HG02678 (cell line): ENCODE measurements at regions not wholly inside any gene's neighbourhood (a gene's known extent, or its start where the extent isn't known, plus 50 kb on each side); places are given as distances from the start of the nearest gene placed in this dataset.
"Not testable (repeated sequence)": the region's sequence is repeated elsewhere in the genome, so short reads cannot be mapped to it uniquely, and the experiment has no call there.

Experiments
- ATAC-seq: cut with Tn5 transposase; IDR thresholded peaks from one replicate; pipeline ENCODE4 v1.9.1; 2021; ENCODE audit warnings: mild to moderate bottlenecking, moderate library complexity; ENCODE audit not compliant: unreplicated experiment

DNA sequence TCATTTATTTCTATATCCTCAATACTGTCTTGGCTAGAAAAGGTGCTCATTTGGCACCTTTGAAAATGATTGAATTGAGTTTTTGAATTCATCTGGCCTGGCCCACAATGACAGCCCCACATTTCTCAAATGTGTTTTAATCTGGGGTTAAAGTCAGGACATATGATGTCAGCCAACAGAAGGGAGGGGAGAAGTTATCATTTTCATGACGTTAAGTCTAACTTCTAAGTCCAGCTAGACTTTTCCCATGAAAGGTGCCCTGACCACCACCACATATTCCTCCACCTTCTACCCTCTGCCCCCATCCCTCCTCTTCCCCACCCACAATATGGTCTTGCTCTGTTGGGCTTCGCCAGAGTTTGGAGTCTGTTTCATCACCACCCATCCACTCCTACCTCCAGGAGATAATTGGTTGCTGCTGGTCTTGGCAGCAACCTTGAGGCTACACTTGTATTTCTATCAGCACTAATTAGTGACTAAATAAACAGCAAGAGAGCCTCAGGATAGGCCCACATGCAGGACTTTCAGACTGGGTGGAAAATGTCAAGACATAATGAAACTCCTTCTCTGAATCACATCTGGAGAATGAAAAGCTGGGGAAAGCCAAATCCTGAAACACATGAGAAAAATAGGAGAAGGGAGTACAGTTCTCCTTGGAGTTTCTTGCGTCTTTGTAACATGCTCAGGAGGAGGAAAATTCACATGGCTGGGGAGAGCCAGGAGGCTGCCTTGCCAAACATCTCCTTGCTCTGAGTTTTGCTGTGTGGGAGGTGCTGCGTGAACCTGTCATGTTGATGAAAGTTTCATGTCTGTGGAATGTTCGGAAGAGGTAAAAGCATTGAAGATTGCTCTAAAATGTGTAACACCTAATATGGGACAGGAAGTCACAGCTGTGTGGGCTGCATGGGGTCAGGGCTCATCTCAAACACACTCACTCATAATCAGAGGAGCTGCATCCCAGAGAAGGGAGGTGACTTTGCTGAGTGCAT is 544.7 kb upstream of the KLF4 start:
- ATAC-seq = no peak

DNA sequence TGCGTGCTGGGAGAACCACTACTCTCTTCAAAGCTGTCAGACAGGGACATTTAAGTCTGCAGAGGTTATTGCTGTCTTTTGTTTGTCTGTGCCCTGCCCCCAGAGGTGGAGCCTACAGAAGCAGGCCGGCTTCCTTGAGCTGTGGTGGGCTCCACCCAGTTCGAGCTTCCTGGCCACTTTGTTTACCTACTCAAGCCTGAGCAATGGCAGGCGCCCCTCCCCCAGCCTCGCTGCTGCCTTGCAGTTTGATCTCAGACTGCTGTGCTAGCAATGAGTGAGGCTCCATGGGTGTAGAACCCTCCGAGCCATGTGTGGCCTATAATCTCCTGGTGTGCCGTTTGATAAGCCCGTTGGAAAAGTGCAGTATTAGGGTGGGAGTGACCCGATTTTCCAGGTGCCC is 542.5 kb upstream of the KLF4 start:
- not testable (repeated sequence) for ATAC-seq

DNA sequence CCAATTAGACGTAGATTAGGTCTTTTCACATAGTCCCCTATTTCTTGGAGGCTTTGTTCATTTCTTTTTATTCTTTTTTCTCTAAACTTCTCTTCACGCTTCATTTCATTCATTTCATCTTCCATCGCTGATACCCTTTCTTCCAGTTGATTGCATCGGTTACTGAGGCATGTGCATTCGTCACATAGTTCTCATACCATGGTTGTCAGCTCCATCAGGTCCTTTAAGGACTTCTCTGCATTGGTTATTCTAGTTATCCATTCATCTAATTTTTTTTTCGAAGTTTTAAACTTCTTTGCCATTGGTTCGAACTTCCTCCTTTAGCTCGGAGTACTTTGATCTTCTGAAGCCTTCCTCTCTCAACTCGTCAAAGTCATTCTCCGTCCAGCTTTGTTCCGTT is 541.7 kb upstream of the KLF4 start:
- not testable (repeated sequence) for ATAC-seq

DNA sequence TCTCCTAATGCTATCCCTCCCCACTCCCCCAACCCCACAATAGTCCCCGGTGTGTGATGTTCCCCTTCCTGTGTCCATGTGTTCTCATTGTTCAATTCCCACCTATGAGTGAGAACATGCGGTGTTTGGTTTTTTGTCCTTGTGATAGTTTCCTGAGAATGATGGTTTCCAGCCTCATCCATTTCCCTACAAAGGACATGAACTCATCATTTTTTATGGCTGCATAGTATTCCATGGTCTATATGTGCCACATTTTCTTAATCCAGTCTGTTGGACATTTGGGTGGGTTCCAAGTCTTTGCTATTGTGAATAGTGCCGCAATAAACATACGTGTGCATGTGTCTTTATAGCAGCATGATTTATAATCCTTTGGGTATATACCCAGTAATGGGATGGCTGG is 537.1 kb upstream of the KLF4 start:
- ATAC-seq = not testable (repeated sequence)

DNA sequence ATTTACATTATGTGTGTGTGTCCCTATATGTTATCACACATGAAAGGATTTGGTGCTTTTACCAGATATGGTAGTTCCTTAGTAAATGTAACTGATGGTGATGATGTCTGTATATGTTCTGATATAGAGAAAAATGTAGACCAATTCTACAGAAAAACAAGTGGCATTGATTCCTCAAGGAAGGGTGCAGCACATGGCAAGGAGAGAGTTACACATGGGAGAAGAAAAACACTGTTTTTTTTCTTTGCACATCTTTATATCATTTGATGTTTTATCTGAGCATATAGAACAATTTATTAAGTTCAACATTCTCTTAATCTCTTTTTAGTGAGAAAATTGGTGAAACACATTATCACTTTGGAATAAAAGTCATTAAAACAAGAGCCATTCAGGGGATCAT is 535.0 kb upstream of the KLF4 start:
- ATAC-seq = no peak

DNA sequence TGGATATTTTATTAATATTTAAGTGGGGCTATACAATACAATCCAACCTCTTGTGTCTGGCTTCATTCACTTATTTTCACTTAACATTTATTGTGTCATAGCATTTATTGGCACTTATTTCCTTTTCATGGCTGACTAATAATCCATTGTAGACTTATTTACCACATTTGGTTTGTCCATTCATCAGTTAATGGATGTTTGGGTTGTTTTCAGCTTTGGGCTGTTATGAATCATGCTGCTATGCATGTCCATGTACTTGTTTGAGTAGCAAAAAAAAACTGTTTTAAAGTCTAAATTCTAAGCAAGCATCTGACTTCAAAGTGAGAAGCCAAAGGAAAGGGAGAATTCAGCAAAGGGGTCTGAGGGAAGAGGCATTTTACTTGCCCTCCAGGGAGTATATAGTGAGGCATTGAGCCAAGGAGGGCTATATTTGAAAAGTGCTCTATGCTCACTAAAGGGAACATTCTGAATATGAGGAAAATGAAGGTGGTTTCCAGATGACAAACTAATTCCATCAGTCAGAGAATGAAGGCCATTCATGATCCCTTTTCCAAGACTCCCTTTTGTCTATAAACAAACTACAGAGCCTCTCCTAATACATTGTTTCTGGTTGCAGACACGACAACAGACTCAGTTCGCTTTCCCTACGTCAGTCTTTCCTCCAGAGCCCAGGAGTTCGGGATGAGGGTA is 532.8 kb upstream of the KLF4 start:
- no peak for ATAC-seq

DNA sequence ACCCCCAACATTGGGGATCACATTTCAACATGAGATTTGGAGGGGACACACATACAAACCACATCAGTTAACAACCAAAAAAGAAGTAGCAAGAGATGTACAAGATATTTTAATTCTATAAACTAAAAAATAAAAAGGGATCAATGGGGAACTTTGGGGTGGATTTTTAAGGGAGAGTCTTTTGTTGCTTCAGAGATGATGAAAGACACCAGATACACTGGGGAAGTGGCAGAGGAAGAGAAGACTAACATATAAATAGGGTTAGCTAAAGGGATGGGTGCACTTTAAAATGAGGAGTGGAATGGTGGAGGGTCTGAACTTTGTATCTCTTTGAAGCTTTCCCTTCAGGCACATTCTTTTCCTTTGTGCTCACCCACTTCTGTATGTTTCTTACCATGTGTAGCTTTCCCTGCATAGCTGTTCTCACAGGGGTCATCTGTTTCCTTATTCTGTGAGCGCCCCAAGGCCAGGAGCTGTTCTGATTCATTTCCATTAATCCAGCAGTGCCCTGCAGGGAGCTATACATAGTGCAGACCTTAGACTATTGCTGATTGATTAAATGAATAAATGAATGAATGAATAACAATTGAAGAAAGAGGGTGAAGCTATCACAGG is 531.6 kb upstream of the KLF4 start:
- ATAC-seq = no peak

DNA sequence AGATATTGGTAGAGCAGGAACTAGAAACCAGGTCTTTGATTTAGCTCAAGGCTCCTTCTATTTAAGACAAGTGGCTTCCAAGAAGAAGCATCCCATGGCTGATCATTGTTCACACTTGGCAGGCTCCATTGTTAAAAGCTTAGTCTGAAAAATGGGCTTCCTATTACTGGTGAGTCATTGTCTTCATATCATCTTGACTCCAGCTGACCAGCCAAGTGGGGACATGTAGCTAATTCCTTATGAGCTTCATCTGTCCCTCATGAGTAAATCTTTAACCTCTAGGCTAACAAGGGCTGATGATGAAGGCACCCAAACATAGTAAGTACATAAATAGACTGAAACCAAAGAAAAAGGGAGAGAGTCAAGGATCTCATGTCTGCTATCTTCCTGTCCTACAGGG is 530.3 kb upstream of the KLF4 start:
- no peak for ATAC-seq

DNA sequence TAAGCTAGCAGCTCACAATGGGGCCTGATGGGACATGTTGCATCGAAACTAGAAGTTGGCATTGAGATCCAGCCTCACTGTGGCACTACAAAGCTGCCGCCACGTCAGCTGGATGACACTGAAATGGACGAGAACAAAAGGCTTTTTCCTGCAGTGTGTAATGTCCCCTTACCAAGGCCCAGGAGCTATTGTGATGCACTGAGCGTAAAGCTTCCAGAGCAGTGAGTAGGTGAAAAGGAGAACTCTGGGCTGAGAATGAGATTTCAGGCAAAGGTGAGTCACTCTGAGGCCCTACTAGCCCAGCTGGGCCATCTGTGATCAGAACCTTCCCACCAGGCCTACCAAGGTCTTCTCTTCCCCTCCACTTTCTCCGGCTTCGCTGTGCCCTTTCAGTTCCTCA is 528.1 kb upstream of the KLF4 start:
- no peak for ATAC-seq

DNA sequence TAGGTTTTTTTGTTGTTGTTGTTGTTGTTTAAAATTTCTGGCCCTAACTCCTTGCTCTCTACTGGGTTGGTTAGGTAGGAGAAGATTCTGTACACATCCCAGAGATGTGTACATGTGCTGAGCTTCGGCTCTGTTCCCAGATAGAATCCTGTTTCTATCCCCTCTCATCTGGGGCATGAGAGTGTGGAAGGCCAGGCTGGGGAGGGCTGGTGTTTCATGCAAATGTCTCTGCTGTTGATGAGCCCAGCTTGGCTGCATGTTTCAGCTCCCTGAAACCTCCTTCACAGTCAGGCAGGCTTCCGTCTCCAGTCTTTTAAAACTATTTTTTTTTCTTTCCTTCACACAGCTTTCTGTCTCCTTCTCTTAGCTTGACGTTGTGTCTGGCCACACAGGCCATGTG is 526.9 kb upstream of the KLF4 start:
- no peak for ATAC-seq

DNA sequence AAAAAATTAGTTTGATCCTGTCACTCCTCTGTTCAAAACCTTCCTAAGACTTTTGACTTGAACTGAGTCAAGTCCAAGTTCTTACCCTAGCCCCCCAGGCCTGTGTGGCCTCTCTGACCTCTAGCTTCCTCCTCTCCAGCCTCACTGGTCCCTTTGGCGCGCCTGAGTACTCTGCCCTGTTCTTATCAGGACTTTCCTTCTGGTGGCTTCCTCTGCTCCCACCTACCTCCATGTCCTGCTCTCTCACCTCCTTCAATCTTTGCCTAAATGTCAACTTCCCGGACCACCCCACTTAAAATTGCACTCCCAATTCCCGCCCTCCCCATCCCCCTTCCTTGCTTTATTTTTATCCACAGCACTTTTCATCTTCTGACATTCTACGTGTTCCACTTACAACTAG is 526.1 kb upstream of the KLF4 start:
- ATAC-seq = no peak

DNA sequence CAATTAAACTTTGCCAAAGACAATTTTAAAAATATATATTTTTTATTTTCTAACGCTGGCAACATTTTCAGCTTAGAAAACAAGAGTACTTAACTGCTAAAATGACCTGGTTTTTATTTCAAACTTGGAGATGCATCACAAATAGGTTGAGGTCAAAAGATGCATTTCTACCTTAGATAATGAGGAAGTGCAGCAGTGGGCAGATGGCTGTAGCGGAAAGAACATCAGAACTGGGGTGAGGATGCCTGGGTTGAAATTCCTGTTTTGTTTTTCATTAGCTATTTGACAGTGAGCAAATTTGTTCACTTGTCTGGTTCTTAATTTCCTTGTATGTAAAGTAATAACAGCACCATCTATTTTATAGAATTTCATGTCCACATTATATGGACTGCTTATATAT is 524.8 kb upstream of the KLF4 start:
- no peak for ATAC-seq

DNA sequence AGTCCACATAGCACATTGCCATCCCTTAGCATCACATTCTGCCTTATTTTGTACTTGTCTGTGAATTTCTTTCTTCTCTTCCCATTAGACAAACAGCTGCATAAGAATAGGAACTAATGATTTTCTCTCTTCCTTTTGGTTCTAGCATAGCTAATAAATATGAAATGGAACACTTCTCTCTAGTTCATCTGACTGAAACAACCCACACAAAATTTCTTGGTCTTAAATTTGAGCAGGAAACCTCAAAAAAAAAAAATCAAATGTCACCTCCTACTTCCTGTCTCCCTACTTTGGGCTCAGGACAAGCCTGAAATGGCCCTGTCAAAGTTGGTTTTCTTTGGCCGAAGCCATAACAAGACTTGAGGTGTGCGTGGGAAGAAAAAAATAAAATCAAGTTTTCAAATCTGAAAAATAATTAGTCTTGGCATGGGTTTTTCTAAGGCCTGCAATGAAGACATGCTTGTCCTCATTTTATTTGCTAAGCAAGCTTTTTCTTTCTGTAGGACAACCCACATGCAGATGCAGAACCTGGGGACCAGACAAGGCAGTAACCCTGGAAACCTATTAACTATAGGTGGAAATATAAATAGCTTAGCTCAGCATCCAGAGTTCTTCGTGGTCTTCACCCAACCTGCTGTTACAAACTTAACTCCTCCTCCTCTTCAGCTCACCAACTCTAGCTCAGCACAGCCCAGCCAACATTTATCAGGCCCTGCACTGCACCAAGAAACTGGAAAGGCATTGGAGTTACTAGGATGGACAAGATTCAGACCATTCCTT is 523.5 kb upstream of the KLF4 start:
- no peak for ATAC-seq

DNA sequence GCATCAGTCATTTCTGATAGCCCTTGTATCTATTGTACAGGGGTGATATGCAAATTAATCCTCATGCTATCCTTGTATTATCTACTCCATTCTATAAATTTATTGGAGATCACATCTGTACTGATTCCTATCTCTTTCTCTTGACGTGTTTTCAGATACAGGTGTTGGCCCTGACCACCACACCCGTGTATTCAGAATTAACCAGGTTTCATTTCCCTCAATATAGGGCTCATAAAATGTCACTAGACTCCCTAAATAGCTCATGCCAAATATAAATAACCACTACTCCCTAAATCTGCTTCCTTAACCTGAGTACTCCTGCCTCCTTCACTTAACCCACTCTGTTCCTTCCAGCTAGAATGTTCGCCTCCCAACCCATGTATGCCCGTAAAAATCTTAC is 522.8 kb upstream of the KLF4 start:
- no peak for ATAC-seq

DNA sequence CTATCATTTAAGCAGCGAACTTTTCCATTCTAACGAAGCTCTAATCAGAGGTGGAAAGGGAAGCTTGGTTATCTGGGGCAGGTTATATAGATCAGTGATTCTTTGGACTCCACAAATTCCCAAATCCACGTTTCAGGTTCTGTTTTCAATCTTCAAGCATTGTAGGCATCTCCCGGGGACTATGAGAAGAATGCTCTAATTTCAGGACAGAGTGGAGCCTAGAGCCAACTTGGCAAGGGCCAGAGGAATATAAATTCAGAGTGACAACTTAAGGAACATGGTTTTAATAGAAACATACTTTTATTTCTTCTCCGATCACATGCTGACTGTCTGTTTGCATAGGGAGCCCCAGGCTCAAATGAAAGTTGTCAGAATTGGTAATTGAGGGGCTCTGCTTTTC is 514.0 kb upstream of the KLF4 start:
- ATAC-seq = no peak

DNA sequence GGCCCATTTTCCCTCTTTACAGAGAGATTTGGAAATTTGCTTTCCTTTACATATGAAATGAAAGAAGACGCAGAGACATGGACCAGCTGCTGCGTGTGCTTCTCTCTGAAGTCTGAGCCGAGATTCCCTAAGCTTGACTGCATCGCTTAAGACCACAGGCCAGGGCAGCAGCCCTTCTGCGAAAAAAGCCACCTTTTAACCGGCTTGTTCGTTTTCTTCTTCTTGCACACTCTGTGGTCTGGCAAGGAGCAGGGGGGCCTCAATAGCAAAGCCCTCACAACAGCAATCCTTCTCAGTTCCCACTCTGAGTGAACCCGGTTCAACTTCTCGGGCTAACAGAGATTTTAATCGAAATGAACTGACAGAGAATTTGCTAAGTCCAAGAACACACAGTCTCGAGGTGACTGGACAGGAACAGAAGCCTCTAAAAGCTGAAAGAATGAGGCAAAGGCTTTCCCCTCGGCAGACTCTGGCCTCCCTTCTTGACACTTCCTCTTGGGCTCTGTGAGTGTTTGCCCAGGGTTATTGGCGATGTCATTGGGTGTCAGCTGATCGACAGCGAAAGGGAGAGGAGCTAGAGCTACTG is 512.9 kb upstream of the KLF4 start:
- ATAC-seq = no peak

DNA sequence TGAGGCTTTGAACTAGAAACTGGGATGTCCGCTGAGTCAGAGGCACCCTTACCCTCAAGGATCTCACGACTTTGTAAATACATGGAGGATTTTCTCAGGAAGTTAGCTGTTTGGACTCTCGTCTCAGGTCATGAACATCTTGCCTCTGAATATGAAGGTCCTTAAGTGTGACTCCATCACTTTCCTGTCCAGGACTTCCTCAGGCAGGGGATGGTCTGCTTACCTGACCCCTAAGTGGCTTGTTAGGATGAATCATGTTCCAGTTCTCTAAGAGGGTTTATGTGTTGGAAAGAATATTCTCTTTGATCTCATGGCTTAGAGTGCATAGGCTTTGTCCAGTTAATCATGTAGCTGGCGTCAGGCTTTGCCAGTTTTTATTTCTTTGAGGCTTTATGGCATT is 511.7 kb upstream of the KLF4 start:
- no peak for ATAC-seq

DNA sequence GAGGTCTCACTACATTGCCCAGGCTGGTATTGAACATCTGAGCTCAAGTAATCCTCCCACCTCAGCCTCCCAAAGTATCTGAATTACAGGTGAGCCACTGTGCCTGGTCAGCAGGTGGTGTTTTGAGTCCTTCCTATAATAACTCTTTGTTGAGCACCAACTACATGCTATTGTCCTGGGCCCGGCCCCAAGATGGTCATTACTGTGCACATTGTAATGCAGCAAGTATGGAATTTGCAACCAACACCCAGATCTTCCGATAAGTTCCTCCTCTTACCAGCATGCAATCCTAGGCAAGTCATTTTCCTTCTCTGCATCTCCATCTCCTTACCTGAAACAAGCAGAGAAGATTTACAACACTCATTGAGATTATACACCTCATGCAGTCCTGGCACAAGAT is 510.3 kb upstream of the KLF4 start:
- no peak for ATAC-seq

DNA sequence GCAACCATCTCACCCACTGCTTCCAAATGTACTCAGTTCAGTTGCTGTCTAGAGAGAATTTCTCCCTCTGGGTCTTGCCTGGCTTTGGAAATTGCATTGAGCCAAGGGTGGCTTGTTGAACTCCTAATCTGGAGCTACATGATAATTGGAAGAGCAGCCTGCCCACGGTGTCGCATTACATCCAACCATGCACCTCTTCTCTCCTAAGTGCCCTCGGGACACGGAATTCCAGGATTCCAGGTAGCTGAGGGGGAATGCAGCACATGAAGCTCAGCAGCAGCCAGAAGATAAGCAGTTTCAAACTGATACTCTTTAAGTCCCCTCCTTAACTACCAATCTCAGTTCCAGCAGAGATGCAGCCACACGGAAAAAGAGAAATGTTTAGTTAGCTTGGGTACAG is 509.4 kb upstream of the KLF4 start:
- ATAC-seq = no peak

DNA sequence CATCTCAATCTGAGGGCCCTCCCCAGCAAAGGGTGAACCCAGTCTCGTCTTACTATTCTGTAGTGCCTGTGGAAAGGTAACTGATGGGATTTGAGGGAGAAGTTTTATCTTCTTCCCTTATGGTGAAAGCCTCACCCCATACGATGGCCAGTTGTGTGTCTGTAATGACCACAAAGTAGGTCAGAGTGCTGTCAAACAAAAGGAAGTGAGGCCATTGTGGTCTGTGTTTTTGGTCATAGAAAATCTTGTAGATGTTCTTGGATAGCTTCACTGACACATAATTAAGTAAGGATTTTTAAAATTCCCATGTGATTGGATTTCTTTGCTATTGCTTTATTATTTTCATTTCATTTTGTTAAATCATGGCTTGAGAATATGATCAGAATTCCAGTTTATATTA is 505.1 kb upstream of the KLF4 start:
- no peak for ATAC-seq

DNA sequence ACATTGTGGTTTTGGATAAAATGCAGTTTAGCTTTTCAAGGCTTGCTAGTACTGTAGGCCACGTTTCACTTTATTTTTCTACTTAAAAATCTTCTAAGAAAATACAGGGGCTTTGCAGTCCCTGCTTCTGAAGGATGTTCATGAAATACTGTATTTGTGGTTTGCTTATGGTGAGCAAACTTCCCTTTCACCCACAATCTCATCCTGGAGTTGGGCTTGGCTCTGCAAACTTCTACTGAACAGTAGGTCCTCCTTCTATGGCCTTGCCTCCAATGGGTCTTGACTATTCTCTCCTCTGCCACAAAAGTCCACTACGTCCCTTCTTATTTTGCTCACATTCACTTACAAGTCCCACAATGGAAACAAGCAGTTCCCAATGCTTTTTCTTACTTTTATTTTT is 502.7 kb upstream of the KLF4 start:
- ATAC-seq = no peak
